Astrocyte (in vitro differentiated cells and primary cell): ENCODE measurements at regions not wholly inside any gene's neighbourhood (a gene's known extent, or its start where the extent isn't known, plus 50 kb on each side); places are given as distances from the start of the nearest gene placed in this dataset.

Experiments used
- EZH2 ChIP-seq: IDR thresholded peaks from 2 replicates; pipeline ENCODE4 v1.6.1; 2012; ENCODE audit warnings: mild to moderate bottlenecking, low read length, inconsistent platforms; ENCODE audit not compliant: insufficient read depth
- TF ChIP-seq, protein P1 (sequence below): IDR thresholded peaks from 2 replicates; pipeline ENCODE4 v1.5.1; 2011; ENCODE audit warnings: low read depth, mild to moderate bottlenecking, inconsistent platforms, low read length, moderate library complexity; ENCODE audit not compliant: insufficient read depth

GRCh38 chr2:64814007-64814406, 160.3 kb upstream of the SERTAD2 start:
- TF ChIP-seq, protein P1, sequence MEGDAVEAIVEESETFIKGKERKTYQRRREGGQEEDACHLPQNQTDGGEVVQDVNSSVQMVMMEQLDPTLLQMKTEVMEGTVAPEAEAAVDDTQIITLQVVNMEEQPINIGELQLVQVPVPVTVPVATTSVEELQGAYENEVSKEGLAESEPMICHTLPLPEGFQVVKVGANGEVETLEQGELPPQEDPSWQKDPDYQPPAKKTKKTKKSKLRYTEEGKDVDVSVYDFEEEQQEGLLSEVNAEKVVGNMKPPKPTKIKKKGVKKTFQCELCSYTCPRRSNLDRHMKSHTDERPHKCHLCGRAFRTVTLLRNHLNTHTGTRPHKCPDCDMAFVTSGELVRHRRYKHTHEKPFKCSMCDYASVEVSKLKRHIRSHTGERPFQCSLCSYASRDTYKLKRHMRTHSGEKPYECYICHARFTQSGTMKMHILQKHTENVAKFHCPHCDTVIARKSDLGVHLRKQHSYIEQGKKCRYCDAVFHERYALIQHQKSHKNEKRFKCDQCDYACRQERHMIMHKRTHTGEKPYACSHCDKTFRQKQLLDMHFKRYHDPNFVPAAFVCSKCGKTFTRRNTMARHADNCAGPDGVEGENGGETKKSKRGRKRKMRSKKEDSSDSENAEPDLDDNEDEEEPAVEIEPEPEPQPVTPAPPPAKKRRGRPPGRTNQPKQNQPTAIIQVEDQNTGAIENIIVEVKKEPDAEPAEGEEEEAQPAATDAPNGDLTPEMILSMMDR: no peak
- no peak for TF ChIP-seq EZH2
